Fibroblast of villous mesenchyme (primary cell): ENCODE measurements at regions not wholly inside any gene's neighbourhood (a gene's known extent, or its start where the extent isn't known, plus 50 kb on each side); places are given as distances from the start of the nearest gene placed in this dataset.

Experiments
- DNase-seq: peaks from one replicate; pipeline ENCODE4 v3.0.0-alpha.2; 2010; ENCODE audit warnings: low read depth
- H3K4me3 ChIP-seq: 2 replicates; pipeline ENCODE4 v1.5.1; 2011; ENCODE audit warnings: low read depth, mild to moderate bottlenecking, low read length
- TF ChIP-seq, protein P1 (sequence below): IDR thresholded peaks from 2 replicates; pipeline ENCODE4 v1.5.1; 2012; ENCODE audit warnings: low read depth, mild to moderate bottlenecking, low read length; ENCODE audit not compliant: insufficient read depth

DNA sequence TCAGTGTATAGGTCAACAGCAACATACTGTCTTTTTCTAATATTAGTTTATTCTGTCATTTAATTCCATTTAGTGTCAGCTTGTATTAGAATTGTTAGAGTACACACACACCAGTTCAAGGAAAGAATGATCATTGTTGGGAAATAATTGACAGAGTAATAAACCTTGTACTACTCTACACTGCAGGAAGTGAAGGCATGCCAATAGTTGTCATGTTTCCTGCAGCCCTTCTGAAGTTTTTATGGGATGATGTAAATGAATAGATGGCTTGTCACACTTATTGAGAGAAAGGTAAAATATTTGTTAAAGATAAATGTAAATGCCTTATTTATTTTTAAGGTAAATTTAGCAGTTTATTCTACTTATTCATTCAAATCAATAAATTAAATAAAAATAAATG lies 306.9 kb upstream of the KLHL1 start:
- no peak for DNase-seq
- TF ChIP-seq, protein P1, sequence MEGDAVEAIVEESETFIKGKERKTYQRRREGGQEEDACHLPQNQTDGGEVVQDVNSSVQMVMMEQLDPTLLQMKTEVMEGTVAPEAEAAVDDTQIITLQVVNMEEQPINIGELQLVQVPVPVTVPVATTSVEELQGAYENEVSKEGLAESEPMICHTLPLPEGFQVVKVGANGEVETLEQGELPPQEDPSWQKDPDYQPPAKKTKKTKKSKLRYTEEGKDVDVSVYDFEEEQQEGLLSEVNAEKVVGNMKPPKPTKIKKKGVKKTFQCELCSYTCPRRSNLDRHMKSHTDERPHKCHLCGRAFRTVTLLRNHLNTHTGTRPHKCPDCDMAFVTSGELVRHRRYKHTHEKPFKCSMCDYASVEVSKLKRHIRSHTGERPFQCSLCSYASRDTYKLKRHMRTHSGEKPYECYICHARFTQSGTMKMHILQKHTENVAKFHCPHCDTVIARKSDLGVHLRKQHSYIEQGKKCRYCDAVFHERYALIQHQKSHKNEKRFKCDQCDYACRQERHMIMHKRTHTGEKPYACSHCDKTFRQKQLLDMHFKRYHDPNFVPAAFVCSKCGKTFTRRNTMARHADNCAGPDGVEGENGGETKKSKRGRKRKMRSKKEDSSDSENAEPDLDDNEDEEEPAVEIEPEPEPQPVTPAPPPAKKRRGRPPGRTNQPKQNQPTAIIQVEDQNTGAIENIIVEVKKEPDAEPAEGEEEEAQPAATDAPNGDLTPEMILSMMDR: no peak
- H3K4me3 ChIP-seq: no peak overlapping the region

DNA sequence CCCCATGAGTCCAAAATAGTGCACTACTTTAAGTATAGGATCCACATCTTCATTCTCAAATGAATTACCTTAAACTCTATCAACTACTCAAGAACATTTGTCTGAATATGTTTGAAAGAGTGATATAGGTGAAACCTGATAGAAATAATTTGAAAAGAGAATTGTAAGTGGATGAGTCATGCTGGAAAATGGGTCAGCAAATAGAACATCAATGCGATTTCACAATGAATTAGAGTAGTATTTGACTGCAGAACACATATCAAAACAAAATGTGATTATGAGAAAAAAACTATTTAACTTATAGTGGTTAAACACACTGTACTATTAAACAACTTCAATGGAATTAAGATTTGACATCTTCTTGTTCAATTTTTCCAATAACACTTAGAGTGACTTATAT lies 300.6 kb upstream of the KLHL1 start:
- no peak overlapping the region for H3K4me3 ChIP-seq
- no peak for DNase-seq
- TF ChIP-seq, protein P1: no peak

DNA sequence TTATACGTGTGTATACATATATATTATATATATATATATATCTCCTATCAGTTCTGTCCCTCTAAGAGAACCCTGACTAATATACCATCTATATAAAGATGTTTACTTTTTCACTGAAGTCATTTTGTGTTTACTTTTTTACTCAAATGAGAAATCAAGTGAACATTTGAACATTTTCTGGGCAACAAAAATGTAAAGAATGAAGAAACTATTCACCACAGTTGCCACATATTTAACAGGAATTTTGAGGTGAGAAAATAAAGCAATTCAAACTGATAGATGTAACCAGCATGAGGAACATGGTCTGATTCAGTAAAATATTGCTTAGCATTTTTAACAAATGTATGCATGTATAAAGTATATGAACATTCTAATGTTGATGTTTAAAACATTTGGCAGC lies 299.2 kb upstream of the KLHL1 start:
- TF ChIP-seq, protein P1: no peak
- DNase-seq: no peak
- no peak overlapping the region for H3K4me3 ChIP-seq

DNA sequence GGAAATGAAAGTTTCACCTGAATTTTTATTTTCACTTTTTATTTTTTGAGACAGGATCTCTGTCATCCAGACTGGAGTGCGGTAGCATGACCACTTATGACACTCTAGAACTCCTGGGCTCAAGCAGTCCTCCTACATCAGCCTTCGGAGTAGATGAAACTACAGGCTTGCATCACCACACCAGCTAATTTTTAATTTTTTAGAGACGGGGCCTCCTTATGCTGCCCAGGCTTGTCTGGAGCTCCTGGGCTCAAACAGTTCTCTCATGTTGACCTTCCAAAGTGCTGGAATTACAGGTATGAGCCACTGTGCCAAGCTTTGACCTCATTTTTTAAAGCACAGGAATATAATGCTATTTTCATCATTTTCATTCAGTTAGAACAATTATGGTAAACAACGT lies 297.0 kb upstream of the KLHL1 start:
- no peak for DNase-seq
- TF ChIP-seq, protein P1: no peak
- no peak overlapping the region for H3K4me3 ChIP-seq

DNA sequence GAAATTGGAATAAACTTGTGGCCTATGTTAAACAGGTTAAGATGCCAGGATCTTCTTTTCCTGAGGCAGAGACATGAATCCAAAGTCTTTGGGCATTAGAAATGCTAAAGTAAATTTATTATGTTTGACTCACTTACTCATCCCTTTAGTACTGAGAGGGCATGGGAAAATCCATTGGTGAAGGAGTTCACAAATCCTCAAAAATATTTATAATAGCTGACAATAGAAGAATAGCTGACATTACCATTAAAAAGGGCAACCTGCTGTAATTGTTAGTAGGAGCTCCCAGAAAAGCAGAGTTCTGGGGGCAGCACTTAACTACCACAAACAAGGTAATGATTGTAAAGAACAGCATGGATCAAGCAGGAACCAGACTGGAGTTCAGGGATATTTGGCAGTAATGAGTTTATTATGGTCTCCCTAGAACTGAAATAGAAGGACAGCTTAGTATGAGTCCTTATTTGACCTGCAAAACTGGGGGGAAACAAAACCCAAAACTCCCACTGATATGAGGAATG lies 285.8 kb upstream of the KLHL1 start:
- H3K4me3 ChIP-seq: no peak overlapping the region
- TF ChIP-seq, protein P1: no peak
- no peak for DNase-seq

DNA sequence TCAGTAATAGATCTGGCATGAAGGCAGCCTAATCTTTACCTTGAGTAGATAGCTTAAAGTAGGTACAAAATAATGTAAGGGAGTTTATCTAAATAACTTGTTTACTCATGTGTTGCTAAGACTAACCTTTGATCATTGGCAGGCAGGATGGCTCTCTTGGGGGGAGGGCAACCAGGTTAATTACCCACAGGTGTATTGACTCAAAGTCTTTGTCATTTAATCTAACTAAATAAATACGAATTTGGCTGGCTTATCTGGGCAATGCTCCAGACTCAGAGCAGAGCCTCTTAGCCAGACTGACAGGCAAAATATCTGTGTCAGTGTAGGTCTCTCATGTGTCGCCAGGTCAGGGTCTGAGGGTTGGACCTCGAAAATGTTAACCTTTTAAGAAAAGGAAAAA lies 283.4 kb upstream of the KLHL1 start:
- no peak overlapping the region for H3K4me3 ChIP-seq
- TF ChIP-seq, protein P1: no peak
- no peak for DNase-seq

DNA sequence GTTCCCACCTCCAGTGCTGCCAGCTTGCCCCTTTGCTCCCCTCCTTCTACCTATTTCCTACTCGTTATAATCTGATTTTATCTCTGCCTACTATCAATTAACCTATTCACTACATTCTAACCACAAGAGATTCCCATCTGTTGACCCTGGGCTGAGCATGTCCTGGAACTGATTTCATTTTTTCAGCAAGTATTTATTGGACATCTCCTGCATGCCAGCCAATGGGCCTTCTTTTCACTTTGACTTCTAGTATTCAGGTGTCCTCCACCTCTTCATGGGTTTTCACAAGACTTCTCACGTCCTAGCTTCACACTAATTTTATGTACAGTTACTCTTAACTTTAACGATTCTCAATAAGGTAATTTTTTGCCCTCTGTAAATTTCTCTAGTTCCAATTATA lies 282.7 kb upstream of the KLHL1 start:
- TF ChIP-seq, protein P1: no peak
- no peak overlapping the region for H3K4me3 ChIP-seq
- no peak for DNase-seq
